Lung (tissue), 11 donors: ENCODE measurements at regions not wholly inside any gene's neighbourhood (a gene's known extent, or its start where the extent isn't known, plus 50 kb on each side); places are given as distances from the start of the nearest gene placed in this dataset.
"Not testable (repeated sequence)": the region's sequence is repeated elsewhere in the genome, so short reads cannot be mapped to it uniquely, and the experiment has no call there.

Experiments used
- ATAC-seq: fragments of 200-7000 bp; cut with Tn5 transposase; one replicate; pipeline ENCODE4 v1.9.1; 2020; ENCODE audit warnings: moderate number of reproducible peaks; ENCODE audit not compliant: insufficient read depth, low FRiP score
- DNase-seq, 3 donors: peaks; one replicate each; pipeline ENCODE4 v3.0.0-alpha.2; 2013 to 2017
- H3K27ac ChIP-seq, 2 donors: one replicate each; pipeline ENCODE4 v1.5.1; 2013; ENCODE audit warnings: mild to moderate bottlenecking in 2 of 2, moderate library complexity in 2 of 2, control low read depth in 1 of 2, inconsistent platforms in 1 of 2, low read depth in 1 of 2, low read length in 1 of 2
- H3K27me3 ChIP-seq, 3 donors: one replicate each; pipeline ENCODE4 v1.5.1; 2013; ENCODE audit warnings: low read length in 2 of 3; ENCODE audit not compliant: control insufficient read depth in 3 of 3, insufficient read depth in 3 of 3
- H3K36me3 ChIP-seq, 4 donors: one replicate each; pipeline ENCODE4 v1.5.1; 2013; ENCODE audit warnings: low read length in 4 of 4, mild to moderate bottlenecking in 1 of 4, moderate library complexity in 1 of 4; ENCODE audit not compliant: control insufficient read depth in 4 of 4, insufficient read depth in 4 of 4
- H3K4me1 ChIP-seq, 5 donors: one replicate each; pipeline ENCODE4 v1.5.1; 2013; ENCODE audit warnings: low read length in 5 of 5, mild to moderate bottlenecking in 2 of 5, moderate library complexity in 1 of 5; ENCODE audit not compliant: control insufficient read depth in 5 of 5, insufficient read depth in 5 of 5
- H3K4me3 ChIP-seq: one replicate; pipeline ENCODE4 v1.5.1; 2013; ENCODE audit warnings: mild to moderate bottlenecking, control low read depth, moderate library complexity
- H3K9ac ChIP-seq, 2 donors: one replicate each; pipeline ENCODE4 v1.5.1; 2013; ENCODE audit warnings: low read length in 2 of 2, control low read depth in 1 of 2; ENCODE audit not compliant: insufficient read depth in 1 of 2
- H3K9me3 ChIP-seq, 4 donors: one replicate each; pipeline ENCODE4 v1.5.1; 2013; ENCODE audit warnings: low read length in 3 of 4, mild to moderate bottlenecking in 1 of 4, moderate library complexity in 1 of 4; ENCODE audit not compliant: control insufficient read depth in 4 of 4, insufficient read depth in 3 of 4
- CTCF ChIP-seq: IDR thresholded peaks from 2 replicates; pipeline ENCODE4 v1.5.1; 2012; ENCODE audit warnings: mild to moderate bottlenecking; ENCODE audit errors: control extremely low read depth, extremely low read depth
- WGBS, 2 donors: extraction: QIAGEN DNeasy Blood & Tissue Kit; methylation state at CpG; one replicate each; pipeline ENCODE4 v1.1.7; 2013; 5-methylcytosine and 5-hydroxymethylcytosine counted together
- donor health status: control.
- donor health status: control.
- donor health status: Bipolar disorder and iron deficiency.
- donor health status: healthy.
- donor health status: DM: yes; HTN: yes; CAD: no.

GRCh38 chr4:44965435-44966095 is 239.2 kb upstream of the GNPDA2 start:
- H3K27me3 ChIP-seq, result no peaks in the 10 kb centered on the region
- no peak overlapping the region for H3K27ac ChIP-seq
- no peak overlapping the region for H3K9ac ChIP-seq
- H3K36me3 ChIP-seq, result no peaks in the 10 kb centered on the region
- H3K9me3 ChIP-seq, result peaks cover 0 to 12% (median 6%) of the 10 kb centered on the region in 4 donors
- TF ChIP-seq CTCF, result no peak
- DNase-seq, result no peak
- H3K4me1 ChIP-seq, result no peaks in the 10 kb centered on the region
- WGBS, 2 donors, result 88 to 93% methylated on average over 6 of the region's 6 CpGs
- no peak overlapping the region for H3K4me3 ChIP-seq
- no peak for ATAC-seq

- ATAC-seq, H3K4me1 ChIP-seq, H3K27me3 ChIP-seq, H3K4me3 ChIP-seq, H3K9ac ChIP-seq, H3K36me3 ChIP-seq, H3K27ac ChIP-seq, DNase-seq: not testable (repeated sequence)
- peaks cover 0 to 12% (median 6%) of the 10 kb centered on the region in 4 donors for H3K9me3 ChIP-seq
- 69 to 84% methylated on average over 5 of the region's 5 CpGs for WGBS, 2 donors
Measured at GRCh38 chr4:44964086-44964485, 237.7 kb upstream of the GNPDA2 start.

- no peak overlapping the region for H3K9ac ChIP-seq
- 82 to 90% methylated on average over 1 of the region's 1 CpG for WGBS, 2 donors
- no peak for ATAC-seq
- no peak for TF ChIP-seq CTCF
- H3K27me3 ChIP-seq, result no peaks in the 10 kb centered on the region
- no peak overlapping the region for H3K27ac ChIP-seq
- H3K36me3 ChIP-seq, result no peaks in the 10 kb centered on the region
- H3K9me3 ChIP-seq, result peaks cover 0 to 12% (median 8%) of the 10 kb centered on the region in 4 donors
- H3K4me3 ChIP-seq, result no peak overlapping the region
- H3K4me1 ChIP-seq, result no peaks in the 10 kb centered on the region
- no peak for DNase-seq
Measured at GRCh38 chr4:44961001-44961755, 234.8 kb upstream of the GNPDA2 start.

- Histone ChIP-seq H3K27ac (no peak overlapping the region), H3K36me3 (no peaks in the 10 kb centered on the region), H3K4me1 (peaks cover 0 to 7% (median 0%) of the 10 kb centered on the region in 5 donors), H3K4me3 (no peak overlapping the region), H3K9ac (no peak overlapping the region), H3K9me3 (no peaks in the 10 kb centered on the region), H3K27me3 (no peaks in the 10 kb centered on the region)
- ATAC-seq (no peak), DNase-seq (no peak)
- WGBS, 2 donors, result 77 to 83% methylated on average over 3 of the region's 3 CpGs
- TF ChIP-seq CTCF, result no peak
Measured at GRCh38 chr4:44931720-44932119, 205.4 kb upstream of the GNPDA2 start.
